ENCODE measurements at regions not wholly inside any gene's neighbourhood (a gene's known extent, or its start where the extent isn't known, plus 50 kb on each side); places are given as distances from the start of the nearest gene placed in this dataset.

DNA sequence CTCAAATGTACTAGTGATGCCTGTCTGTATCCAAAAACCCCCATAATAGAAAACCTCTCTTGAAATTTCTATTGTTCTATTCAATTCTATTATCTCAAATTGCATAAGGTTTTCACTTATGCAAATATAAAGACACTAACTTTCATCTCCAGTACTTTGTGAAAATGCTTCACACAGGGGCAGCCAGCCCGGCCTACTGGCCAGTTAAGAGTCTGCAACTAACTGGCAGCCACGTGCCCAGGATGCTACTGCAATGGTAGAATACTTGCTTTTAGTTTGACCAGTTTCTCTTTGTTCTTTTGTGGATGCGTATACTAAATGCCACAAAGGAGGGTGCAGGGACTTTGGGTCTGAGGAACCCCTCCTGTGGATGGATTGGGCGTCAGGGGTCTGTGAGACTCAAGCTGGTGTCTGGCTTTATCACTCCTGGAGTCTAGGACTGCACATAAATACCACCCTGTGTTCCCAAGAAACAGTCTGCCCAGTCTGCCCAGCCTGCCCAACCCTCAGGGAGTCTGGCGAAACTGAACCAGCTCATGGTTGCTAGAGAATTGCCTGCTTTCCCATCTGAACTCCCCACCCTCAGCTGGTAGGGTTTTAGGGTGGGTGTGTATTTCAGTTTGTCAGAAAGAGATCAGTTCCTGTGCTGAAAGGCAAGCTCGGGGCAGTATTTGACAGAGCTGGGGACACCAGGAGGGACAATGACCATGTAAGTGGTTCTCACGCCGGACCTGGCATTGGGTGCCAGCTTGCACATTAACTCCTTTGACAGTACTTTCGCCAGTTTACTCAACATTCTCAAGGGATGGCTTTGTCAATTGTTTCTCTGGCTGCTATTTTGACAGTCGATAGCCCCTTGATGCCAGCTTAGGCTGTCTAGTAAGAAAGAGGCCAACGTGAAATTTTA lies 558.2 kb upstream of the JAG1 start (continued):
- TF ChIP-seq, protein P1, sequence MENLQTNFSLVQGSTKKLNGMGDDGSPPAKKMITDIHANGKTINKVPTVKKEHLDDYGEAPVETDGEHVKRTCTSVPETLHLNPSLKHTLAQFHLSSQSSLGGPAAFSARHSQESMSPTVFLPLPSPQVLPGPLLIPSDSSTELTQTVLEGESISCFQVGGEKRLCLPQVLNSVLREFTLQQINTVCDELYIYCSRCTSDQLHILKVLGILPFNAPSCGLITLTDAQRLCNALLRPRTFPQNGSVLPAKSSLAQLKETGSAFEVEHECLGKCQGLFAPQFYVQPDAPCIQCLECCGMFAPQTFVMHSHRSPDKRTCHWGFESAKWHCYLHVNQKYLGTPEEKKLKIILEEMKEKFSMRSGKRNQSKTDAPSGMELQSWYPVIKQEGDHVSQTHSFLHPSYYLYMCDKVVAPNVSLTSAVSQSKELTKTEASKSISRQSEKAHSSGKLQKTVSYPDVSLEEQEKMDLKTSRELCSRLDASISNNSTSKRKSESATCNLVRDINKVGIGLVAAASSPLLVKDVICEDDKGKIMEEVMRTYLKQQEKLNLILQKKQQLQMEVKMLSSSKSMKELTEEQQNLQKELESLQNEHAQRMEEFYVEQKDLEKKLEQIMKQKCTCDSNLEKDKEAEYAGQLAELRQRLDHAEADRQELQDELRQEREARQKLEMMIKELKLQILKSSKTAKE (CRISPR knock-in tag; IDR thresholded peaks at IDR 0.05; ENCODE audit: borderline replicate concordance): no peak
- TF ChIP-seq, protein P2, sequence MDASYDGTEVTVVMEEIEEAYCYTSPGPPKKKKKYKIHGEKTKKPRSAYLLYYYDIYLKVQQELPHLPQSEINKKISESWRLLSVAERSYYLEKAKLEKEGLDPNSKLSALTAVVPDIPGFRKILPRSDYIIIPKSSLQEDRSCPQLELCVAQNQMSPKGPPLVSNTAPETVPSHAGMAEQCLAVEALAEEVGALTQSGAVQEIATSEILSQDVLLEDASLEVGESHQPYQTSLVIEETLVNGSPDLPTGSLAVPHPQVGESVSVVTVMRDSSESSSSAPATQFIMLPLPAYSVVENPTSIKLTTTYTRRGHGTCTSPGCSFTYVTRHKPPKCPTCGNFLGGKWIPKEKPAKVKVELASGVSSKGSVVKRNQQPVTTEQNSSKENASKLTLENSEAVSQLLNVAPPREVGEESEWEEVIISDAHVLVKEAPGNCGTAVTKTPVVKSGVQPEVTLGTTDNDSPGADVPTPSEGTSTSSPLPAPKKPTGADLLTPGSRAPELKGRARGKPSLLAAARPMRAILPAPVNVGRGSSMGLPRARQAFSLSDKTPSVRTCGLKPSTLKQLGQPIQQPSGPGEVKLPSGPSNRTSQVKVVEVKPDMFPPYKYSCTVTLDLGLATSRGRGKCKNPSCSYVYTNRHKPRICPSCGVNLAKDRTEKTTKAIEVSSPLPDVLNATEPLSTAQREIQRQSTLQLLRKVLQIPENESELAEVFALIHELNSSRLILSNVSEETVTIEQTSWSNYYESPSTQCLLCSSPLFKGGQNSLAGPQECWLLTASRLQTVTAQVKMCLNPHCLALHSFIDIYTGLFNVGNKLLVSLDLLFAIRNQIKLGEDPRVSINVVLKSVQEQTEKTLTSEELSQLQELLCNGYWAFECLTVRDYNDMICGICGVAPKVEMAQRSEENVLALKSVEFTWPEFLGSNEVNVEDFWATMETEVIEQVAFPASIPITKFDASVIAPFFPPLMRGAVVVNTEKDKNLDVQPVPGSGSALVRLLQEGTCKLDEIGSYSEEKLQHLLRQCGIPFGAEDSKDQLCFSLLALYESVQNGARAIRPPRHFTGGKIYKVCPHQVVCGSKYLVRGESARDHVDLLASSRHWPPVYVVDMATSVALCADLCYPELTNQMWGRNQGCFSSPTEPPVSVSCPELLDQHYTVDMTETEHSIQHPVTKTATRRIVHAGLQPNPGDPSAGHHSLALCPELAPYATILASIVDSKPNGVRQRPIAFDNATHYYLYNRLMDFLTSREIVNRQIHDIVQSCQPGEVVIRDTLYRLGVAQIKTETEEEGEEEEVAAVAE (CRISPR knock-in tag; IDR thresholded peaks at IDR 0.05; ENCODE audit: borderline replicate concordance): no peak
- TF ChIP-seq, protein P3, sequence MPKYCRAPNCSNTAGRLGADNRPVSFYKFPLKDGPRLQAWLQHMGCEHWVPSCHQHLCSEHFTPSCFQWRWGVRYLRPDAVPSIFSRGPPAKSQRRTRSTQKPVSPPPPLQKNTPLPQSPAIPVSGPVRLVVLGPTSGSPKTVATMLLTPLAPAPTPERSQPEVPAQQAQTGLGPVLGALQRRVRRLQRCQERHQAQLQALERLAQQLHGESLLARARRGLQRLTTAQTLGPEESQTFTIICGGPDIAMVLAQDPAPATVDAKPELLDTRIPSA (CRISPR knock-in tag; IDR thresholded peaks at IDR 0.05; ENCODE audit: borderline replicate concordance): no peak
- no peak for TF ChIP-seq ZNF850 (CRISPR knock-in tag; conservative IDR thresholded peaks at IDR 0.05)
- no peak for TF ChIP-seq ZFP62 (CRISPR knock-in tag; IDR thresholded peaks at IDR 0.05)
- no peak for TF ChIP-seq ARHGAP35 (CRISPR knock-in tag; IDR thresholded peaks at IDR 0.05; ENCODE audit: borderline replicate concordance)
